ENCODE measurements at regions not wholly inside any gene's neighbourhood (a gene's known extent, or its start where the extent isn't known, plus 50 kb on each side); places are given as distances from the start of the nearest gene placed in this dataset.
A peak's percentile ranks its signal among the peaks of the same experiment; 100 is the strongest.

- no peak overlapping the region for H3K27ac ChIP-seq
- WGBS (ENCODE audit: insufficient coverage, low coverage, low lambda C conversion rate, missing lambda C conversion rate): 30% methylated on average over 7 of the region's 10 CpGs
- ATAC-seq (peak in 2 of 4 donors; percentile 37 to 42), DNase-seq (peak in 1 of 3 donors; percentile 36)
- intact Hi-C loops (cut with DNase I): no loop called here
- H3K27me3 ChIP-seq: no peaks in the 10 kb centered on the region
- no peaks in the 10 kb centered on the region for H3K9me3 ChIP-seq
- no peaks in the 10 kb centered on the region for H3K4me1 ChIP-seq
- TF ChIP-seq CTCF (IDR thresholded peaks at IDR 0.05) (peak in 1 of 4 donors; percentile 8), POLR2A (IDR thresholded peaks at IDR 0.05) (no peak)
- H3K36me3 ChIP-seq: no peaks in the 10 kb centered on the region
- no peak overlapping the region for H3K4me3 ChIP-seq
Observed at GRCh38 chr2:126793885-126794613, 104.6 kb upstream of the TEX51 start.

GRCh38 chr2:126795656-126796055 lies 103.0 kb upstream of the TEX51 start:
- WGBS (ENCODE audit: insufficient coverage, low coverage, low lambda C conversion rate, missing lambda C conversion rate): 40% methylated on average over 5 of the region's 8 CpGs
- Histone ChIP-seq H3K36me3 (no peaks in the 10 kb centered on the region), H3K27me3 (no peaks in the 10 kb centered on the region), H3K4me1 (no peaks in the 10 kb centered on the region), H3K9me3 (no peaks in the 10 kb centered on the region), H3K4me3 (no peak overlapping the region), H3K27ac (no peak overlapping the region)
- ATAC-seq (no peak), DNase-seq (peak in 1 of 3 donors; percentile 17)
- no peak for TF ChIP-seq POLR2A (IDR thresholded peaks at IDR 0.05)
- TF ChIP-seq CTCF (IDR thresholded peaks at IDR 0.05): no peak
- intact Hi-C loops (cut with DNase I): no loop called here

GRCh38 chr2:126796931-126797621 lies 101.6 kb upstream of the TEX51 start:
- Histone ChIP-seq H3K9me3 (no peaks in the 10 kb centered on the region), H3K4me1 (no peaks in the 10 kb centered on the region), H3K36me3 (no peaks in the 10 kb centered on the region), H3K4me3 (no peak overlapping the region), H3K27ac (no peak overlapping the region), H3K27me3 (no peaks in the 10 kb centered on the region)
- DNase-seq (no peak), ATAC-seq (no peak)
- WGBS (ENCODE audit: insufficient coverage, low coverage, low lambda C conversion rate, missing lambda C conversion rate): 72% methylated on average over 9 of the region's 14 CpGs
- TF ChIP-seq POLR2A (IDR thresholded peaks at IDR 0.05): no peak
- no peak for TF ChIP-seq CTCF (IDR thresholded peaks at IDR 0.05)
- intact Hi-C loops (cut with DNase I): no loop called here

- Histone ChIP-seq H3K27me3 (no peaks in the 10 kb centered on the region), H3K36me3 (no peaks in the 10 kb centered on the region), H3K9me3 (no peaks in the 10 kb centered on the region), H3K4me1 (no peaks in the 10 kb centered on the region), H3K27ac (no peak overlapping the region), H3K4me3 (no peak overlapping the region)
- ATAC-seq: peak in 1 of 4 donors; percentile 14
- TF ChIP-seq CTCF (IDR thresholded peaks at IDR 0.05) (no peak), POLR2A (IDR thresholded peaks at IDR 0.05) (no peak)
- intact Hi-C loops (cut with DNase I): no loop called here
- DNase-seq: peak in 1 of 3 donors; percentile 34
- WGBS (ENCODE audit: insufficient coverage, low coverage, low lambda C conversion rate, missing lambda C conversion rate): 90% methylated on average over 7 of the region's 13 CpGs
Observed at GRCh38 chr2:126797622-126798275, 100.9 kb upstream of the TEX51 start.

All from right lobe of liver (tissue), 6 donors.